ENCODE measurements at regions not wholly inside any gene's neighbourhood (a gene's known extent, or its start where the extent isn't known, plus 50 kb on each side); places are given as distances from the start of the nearest gene placed in this dataset.

- TF ChIP-seq POLR2A (IDR thresholded peaks at IDR 0.05) (no peak), CTCF (IDR thresholded peaks at IDR 0.05) (no peak)
Observed at GRCh38 chr5:166594567-166594966, 1696.9 kb upstream of the WWC1 start.

Measured in transverse colon (tissue), 3 donors.